ENCODE measurements at regions not wholly inside any gene's neighbourhood (a gene's known extent, or its start where the extent isn't known, plus 50 kb on each side); places are given as distances from the start of the nearest gene placed in this dataset.

DNA sequence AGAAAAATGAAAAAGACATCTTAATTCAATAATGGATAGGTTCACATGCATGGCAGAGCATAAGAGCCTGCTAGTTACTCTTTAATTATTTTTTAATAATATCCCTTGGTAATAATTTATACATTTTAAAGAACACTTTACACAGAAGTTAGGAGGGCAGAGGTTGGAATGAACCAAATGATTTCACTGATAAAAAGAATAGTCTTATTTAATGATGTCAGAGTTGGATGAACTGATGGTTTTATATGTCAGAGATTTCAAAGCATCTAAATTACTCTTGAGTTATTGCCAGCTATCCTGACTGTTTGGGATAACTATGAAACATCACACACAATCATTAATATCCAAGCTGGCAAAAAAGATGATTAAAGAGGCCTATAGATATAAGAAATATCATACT lies 244.8 kb downstream of the CSNK1G3 start:
- POLR2A ChIA-PET, result no interaction called here
- no peaks in the 10 kb centered on the region for H3K4me1 ChIP-seq (ENCODE audit: control insufficient read depth in 1 of 2, insufficient read depth in 2 of 2, low read length in 2 of 2)
- intact Hi-C loops (cut with micrococcal nuclease), result no loop called here

DNA sequence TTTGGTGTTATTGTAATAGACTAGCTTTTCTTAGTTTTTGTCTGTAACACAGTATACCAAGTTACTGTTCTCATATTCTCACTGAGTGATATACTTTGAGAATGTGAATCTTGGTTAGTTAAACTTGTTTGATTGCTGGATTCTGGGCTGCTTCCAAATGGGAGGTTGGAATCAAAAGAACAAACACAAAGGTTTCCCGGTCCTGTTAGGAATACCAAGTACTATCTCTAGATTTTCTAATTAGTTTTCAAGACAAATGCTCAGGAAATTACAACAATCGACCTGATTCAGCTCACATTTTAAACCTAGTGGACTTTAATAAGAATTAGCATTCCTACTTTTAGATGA lies 244.3 kb downstream of the CSNK1G3 start:
- H4K20me1 ChIP-seq (ENCODE audit: insufficient read depth), result no peaks in the 10 kb centered on the region
- no peaks in the 10 kb centered on the region for H3K79me2 ChIP-seq (ENCODE audit: insufficient read depth, low read length)
- H3K9me3 ChIP-seq (ENCODE audit: control insufficient read depth in 1 of 2, insufficient read depth in 1 of 2, low read depth in 1 of 2, low read length in 2 of 2), result no peaks in the 10 kb centered on the region; a peak in 1 of 4 replicates
- no peaks in the 10 kb centered on the region for H3K27me3 ChIP-seq (ENCODE audit: insufficient read depth, low read length)
- H3K9ac ChIP-seq (ENCODE audit: low read length), result no peak overlapping the region
- CTCF ChIA-PET, result interaction anchor here (0.7 kb wide), 1 partner anchor 20 kb away, joined by 3 read pairs; no protein-coding TSS in a partner anchor
- BruUV-seq (replicated peaks), result no TSS peak
- ATAC-seq, result no peak
- H3K4me3 ChIP-seq (replicated peaks in 1 of 2; ENCODE audit: low read depth in 1 of 2, low read length in 2 of 2), result no peak overlapping the region
- H2AFZ ChIP-seq (ENCODE audit: low read depth, low read length, poor library complexity, severe bottlenecking), result no peak overlapping the region
- no peaks in the 10 kb centered on the region for H3K9me2 ChIP-seq (ENCODE audit: insufficient read depth)
- RAD21 ChIA-PET (ENCODE audit: low non-redundant PET in 1 of 2, low total read pairs in 2 of 2, uncharacterized antibody in 2 of 2, unreplicated experiment in 2 of 2), result no interaction called here
- no peaks in the 10 kb centered on the region for H3K36me3 ChIP-seq (ENCODE audit: control insufficient read depth in 1 of 2, insufficient read depth in 2 of 2, low read length in 2 of 2)
- H3K27ac ChIP-seq (ENCODE audit: low read depth, low read length), result no peak overlapping the region
- intact Hi-C loops (cut with micrococcal nuclease), result no loop called here
- POLR2A ChIA-PET, result no interaction called here
- TF ChIP-seq FOSL1 (IDR thresholded peaks at IDR 0.05; ENCODE audit: low read depth) (no peak), SRF (IDR thresholded peaks at IDR 0.05; ENCODE audit: low read depth) (no peak), YY1 (IDR thresholded peaks at IDR 0.05; ENCODE audit: extremely low read depth, insufficient replicate concordance, low read depth, low read length) (no peak), CEBPB (IDR thresholded peaks at IDR 0.05; ENCODE audit: low read depth) (no peak), ATF3 (IDR thresholded peaks at IDR 0.05) (no peak), TCF7L2 (IDR thresholded peaks at IDR 0.05; ENCODE audit: borderline replicate concordance, extremely low read depth, insufficient read depth, insufficient read length) (no peak)
- TF ChIP-seq, protein P1, sequence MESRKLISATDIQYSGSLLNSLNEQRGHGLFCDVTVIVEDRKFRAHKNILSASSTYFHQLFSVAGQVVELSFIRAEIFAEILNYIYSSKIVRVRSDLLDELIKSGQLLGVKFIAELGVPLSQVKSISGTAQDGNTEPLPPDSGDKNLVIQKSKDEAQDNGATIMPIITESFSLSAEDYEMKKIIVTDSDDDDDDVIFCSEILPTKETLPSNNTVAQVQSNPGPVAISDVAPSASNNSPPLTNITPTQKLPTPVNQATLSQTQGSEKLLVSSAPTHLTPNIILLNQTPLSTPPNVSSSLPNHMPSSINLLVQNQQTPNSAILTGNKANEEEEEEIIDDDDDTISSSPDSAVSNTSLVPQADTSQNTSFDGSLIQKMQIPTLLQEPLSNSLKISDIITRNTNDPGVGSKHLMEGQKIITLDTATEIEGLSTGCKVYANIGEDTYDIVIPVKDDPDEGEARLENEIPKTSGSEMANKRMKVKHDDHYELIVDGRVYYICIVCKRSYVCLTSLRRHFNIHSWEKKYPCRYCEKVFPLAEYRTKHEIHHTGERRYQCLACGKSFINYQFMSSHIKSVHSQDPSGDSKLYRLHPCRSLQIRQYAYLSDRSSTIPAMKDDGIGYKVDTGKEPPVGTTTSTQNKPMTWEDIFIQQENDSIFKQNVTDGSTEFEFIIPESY (IDR thresholded peaks at IDR 0.05; ENCODE audit: extremely low read depth, insufficient replicate concordance, low read length), result no peak
- TF ChIP-seq, protein P2, sequence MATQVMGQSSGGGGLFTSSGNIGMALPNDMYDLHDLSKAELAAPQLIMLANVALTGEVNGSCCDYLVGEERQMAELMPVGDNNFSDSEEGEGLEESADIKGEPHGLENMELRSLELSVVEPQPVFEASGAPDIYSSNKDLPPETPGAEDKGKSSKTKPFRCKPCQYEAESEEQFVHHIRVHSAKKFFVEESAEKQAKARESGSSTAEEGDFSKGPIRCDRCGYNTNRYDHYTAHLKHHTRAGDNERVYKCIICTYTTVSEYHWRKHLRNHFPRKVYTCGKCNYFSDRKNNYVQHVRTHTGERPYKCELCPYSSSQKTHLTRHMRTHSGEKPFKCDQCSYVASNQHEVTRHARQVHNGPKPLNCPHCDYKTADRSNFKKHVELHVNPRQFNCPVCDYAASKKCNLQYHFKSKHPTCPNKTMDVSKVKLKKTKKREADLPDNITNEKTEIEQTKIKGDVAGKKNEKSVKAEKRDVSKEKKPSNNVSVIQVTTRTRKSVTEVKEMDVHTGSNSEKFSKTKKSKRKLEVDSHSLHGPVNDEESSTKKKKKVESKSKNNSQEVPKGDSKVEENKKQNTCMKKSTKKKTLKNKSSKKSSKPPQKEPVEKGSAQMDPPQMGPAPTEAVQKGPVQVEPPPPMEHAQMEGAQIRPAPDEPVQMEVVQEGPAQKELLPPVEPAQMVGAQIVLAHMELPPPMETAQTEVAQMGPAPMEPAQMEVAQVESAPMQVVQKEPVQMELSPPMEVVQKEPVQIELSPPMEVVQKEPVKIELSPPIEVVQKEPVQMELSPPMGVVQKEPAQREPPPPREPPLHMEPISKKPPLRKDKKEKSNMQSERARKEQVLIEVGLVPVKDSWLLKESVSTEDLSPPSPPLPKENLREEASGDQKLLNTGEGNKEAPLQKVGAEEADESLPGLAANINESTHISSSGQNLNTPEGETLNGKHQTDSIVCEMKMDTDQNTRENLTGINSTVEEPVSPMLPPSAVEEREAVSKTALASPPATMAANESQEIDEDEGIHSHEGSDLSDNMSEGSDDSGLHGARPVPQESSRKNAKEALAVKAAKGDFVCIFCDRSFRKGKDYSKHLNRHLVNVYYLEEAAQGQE (IDR thresholded peaks at IDR 0.05; ENCODE audit: low read depth), result no peak
- DNase-seq (ENCODE audit: low read depth, low spot score), result no peak
- H3K4me1 ChIP-seq (ENCODE audit: control insufficient read depth in 1 of 2, insufficient read depth in 2 of 2, low read length in 2 of 2), result no peaks in the 10 kb centered on the region
- H3K4me2 ChIP-seq (ENCODE audit: low read length), result no peak overlapping the region

More for the DNA sequence above, 244.8 kb downstream of the CSNK1G3 start:
- no peak overlapping the region for H3K4me2 ChIP-seq (ENCODE audit: low read length)
- H3K36me3 ChIP-seq (ENCODE audit: control insufficient read depth in 1 of 2, insufficient read depth in 2 of 2, low read length in 2 of 2), result no peaks in the 10 kb centered on the region
- RAD21 ChIA-PET (ENCODE audit: low non-redundant PET in 1 of 2, low total read pairs in 2 of 2, uncharacterized antibody in 2 of 2, unreplicated experiment in 2 of 2), result no interaction called here
- H2AFZ ChIP-seq (ENCODE audit: low read depth, low read length, poor library complexity, severe bottlenecking), result no peak overlapping the region
- H3K4me3 ChIP-seq (replicated peaks in 1 of 2; ENCODE audit: low read depth in 1 of 2, low read length in 2 of 2), result no peak overlapping the region
- BruUV-seq (replicated peaks), result no TSS peak
- H3K9me3 ChIP-seq (ENCODE audit: control insufficient read depth in 1 of 2, insufficient read depth in 1 of 2, low read depth in 1 of 2, low read length in 2 of 2), result no peaks in the 10 kb centered on the region; a peak in 1 of 4 replicates
- H3K27me3 ChIP-seq (ENCODE audit: insufficient read depth, low read length), result no peaks in the 10 kb centered on the region
- H4K20me1 ChIP-seq (ENCODE audit: insufficient read depth), result no peaks in the 10 kb centered on the region
- no peaks in the 10 kb centered on the region for H3K9me2 ChIP-seq (ENCODE audit: insufficient read depth)
- H3K9ac ChIP-seq (ENCODE audit: low read length), result no peak overlapping the region
- CTCF ChIA-PET, result no interaction called here
- TF ChIP-seq EGR1 (IDR thresholded peaks at IDR 0.05; ENCODE audit: low read depth), result no peak
- TF ChIP-seq CBX3 (IDR thresholded peaks at IDR 0.05; ENCODE audit: low read depth), result no peak
- TF ChIP-seq POLR2AphosphoS5 (IDR thresholded peaks at IDR 0.05; ENCODE audit: low read depth, low read length), result no peak
- no peak for ATAC-seq
- no peak overlapping the region for H3K27ac ChIP-seq (ENCODE audit: low read depth, low read length)
- DNase-seq (ENCODE audit: low read depth, low spot score), result no peak
- no peaks in the 10 kb centered on the region for H3K79me2 ChIP-seq (ENCODE audit: insufficient read depth, low read length)

Data from HCT116 (cell line).